OCI-M1 (cell line): ENCODE measurements at regions not wholly inside any gene's neighbourhood (a gene's known extent, or its start where the extent isn't known, plus 50 kb on each side); places are given as distances from the start of the nearest gene placed in this dataset.
"Not testable (repeated sequence)": the region's sequence is repeated elsewhere in the genome, so short reads cannot be mapped to it uniquely, and the experiment has no call there.

Source experiments
- DNase-seq: peaks from one replicate; lab custom pipeline; 2025; lab: John Stamatoyannopoulos, UW

- no peak for DNase-seq
These were observed 1049.6 kb upstream of the SEMA6A start for GRCh38 chr5:117624201-117624600.

- no peak for DNase-seq
These were observed 1048.6 kb upstream of the SEMA6A start for GRCh38 chr5:117623042-117623805.

- no peak for DNase-seq
These were observed 1047.3 kb upstream of the SEMA6A start for GRCh38 chr5:117621921-117622320.

GRCh38 chr5:117615226-117615625 lies 1040.6 kb upstream of the SEMA6A start:
- DNase-seq: no peak

GRCh38 chr5:117614408-117614807 lies 1039.8 kb upstream of the SEMA6A start:
- DNase-seq: no peak

- DNase-seq: no peak
These were observed 1030.2 kb upstream of the SEMA6A start for GRCh38 chr5:117604845-117605244.

- not testable (repeated sequence) for DNase-seq
These were observed 1025.2 kb upstream of the SEMA6A start for GRCh38 chr5:117599811-117600210.

- no peak for DNase-seq
These were observed 1019.5 kb upstream of the SEMA6A start for GRCh38 chr5:117594166-117594565.

- peak; percentile 20 for DNase-seq
These were observed 1016.3 kb upstream of the SEMA6A start for GRCh38 chr5:117590944-117591343.

GRCh38 chr5:117588611-117589010 lies 1014.0 kb upstream of the SEMA6A start:
- DNase-seq: no peak

GRCh38 chr5:117587111-117587510 lies 1012.5 kb upstream of the SEMA6A start:
- DNase-seq: no peak

GRCh38 chr5:117568622-117569021 lies 994.0 kb upstream of the SEMA6A start:
- DNase-seq: no peak

- DNase-seq: no peak
These were observed 993.5 kb upstream of the SEMA6A start for GRCh38 chr5:117568126-117568525.

- DNase-seq: no peak
These were observed 988.0 kb upstream of the SEMA6A start for GRCh38 chr5:117562647-117563046.

- no peak for DNase-seq
These were observed 986.9 kb upstream of the SEMA6A start for GRCh38 chr5:117561531-117561930.

GRCh38 chr5:117559005-117559844 lies 984.6 kb upstream of the SEMA6A start:
- no peak for DNase-seq

- DNase-seq: no peak
These were observed 976.6 kb upstream of the SEMA6A start for GRCh38 chr5:117551236-117551635.

GRCh38 chr5:117547192-117547591 lies 972.6 kb upstream of the SEMA6A start:
- no peak for DNase-seq

GRCh38 chr5:117539692-117540091 lies 965.1 kb upstream of the SEMA6A start:
- no peak for DNase-seq

GRCh38 chr5:117533792-117534191 lies 959.2 kb upstream of the SEMA6A start:
- DNase-seq: no peak

GRCh38 chr5:117533051-117533670 lies 958.5 kb upstream of the SEMA6A start:
- DNase-seq: not testable (repeated sequence)

- DNase-seq: no peak
These were observed 945.4 kb upstream of the SEMA6A start for GRCh38 chr5:117519957-117520500.
